ENCODE measurements at regions not wholly inside any gene's neighbourhood (a gene's known extent, or its start where the extent isn't known, plus 50 kb on each side); places are given as distances from the start of the nearest gene placed in this dataset.

DNA sequence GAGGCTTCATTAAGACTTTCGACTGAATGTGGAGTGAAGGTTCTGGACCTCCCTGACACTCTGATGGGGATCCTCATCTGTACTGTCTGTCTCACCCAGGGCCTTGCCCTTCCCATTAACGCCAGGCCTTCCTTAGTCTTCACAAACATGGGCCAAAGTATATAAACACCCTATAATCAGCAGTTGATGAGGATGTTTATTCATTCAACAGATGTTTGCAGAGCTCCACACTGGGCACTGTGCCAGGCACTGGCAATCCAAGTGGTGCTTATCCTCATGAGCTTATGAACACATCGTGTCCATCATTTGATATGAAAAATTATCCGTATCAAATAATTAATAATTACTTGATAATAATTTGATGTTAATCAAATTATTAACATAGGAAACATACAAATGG is 454.4 kb downstream of the FUT8 start:
- intact Hi-C loops (cut with micrococcal nuclease), result no loop called here

DNA sequence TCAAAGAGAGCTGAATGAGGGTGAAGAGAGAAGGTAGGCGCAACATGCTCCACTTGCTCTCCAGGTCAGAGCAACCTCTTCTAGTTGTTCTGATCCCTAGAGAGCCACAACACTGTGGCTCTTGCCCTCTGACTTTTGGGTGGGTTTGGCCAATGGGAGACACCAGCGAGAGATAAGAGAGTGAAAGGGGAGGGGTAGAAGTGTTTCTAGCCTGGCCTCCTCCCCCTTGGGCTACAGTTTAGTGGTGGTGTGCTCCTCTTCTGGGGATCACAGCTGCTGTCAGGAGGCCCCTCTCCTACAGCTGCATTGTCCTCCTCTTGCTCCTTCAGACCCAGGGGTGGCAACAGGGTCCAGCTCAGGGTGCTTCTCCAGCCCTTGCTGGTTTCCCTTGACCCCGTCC is 454.8 kb downstream of the FUT8 start:
- intact Hi-C loops (cut with micrococcal nuclease), result no loop called here

DNA sequence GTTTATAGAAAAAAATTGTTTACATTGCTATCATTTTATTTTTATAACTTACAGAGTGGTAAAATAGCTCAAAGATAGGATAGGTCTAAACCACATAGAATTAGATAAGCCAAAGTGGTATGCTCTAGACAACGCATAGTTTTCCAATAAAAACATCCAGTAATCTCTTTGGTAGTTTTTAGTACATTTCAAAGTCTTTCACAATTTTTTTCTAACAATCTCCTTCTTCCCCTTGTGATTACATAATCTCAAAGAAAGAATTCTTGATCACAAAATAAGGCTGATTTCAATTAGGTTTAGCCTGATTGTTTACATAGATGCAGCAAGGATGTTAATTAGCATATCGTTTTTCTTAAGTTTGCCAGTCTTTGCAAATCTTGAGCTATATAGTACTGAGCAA is 460.0 kb downstream of the FUT8 start:
- intact Hi-C loops (cut with micrococcal nuclease), result no loop called here

GRCh38 chr14:65877166-65877565 is 464.6 kb downstream of the FUT8 start:
- intact Hi-C loops (cut with micrococcal nuclease), result no loop called here

DNA sequence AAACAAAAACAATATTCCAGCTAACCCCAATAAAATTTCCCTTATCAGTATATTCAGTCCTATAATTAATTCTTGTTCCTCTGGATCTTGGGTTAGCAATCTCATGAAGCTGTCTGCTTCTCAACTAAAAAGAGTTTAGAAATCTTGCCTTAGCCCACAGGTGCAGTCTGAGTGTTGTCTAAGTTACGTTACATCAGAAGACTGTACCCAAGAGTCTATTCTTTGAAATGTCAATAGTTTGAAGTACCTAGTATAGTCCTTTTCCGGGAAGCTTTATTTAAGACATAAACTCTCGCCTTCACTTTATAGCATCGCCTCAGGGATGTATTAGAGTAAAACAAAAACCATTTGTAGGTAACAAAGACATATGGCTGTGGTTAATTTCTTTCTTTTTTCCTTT is 465.1 kb downstream of the FUT8 start:
- intact Hi-C loops (cut with micrococcal nuclease), result no loop called here

- intact Hi-C loops (cut with micrococcal nuclease), result no loop called here
Observed at GRCh38 chr14:65878586-65878985, 466.1 kb downstream of the FUT8 start.

- intact Hi-C loops (cut with micrococcal nuclease), result no loop called here
Observed at GRCh38 chr14:65879248-65880009, 466.9 kb downstream of the FUT8 start.

DNA sequence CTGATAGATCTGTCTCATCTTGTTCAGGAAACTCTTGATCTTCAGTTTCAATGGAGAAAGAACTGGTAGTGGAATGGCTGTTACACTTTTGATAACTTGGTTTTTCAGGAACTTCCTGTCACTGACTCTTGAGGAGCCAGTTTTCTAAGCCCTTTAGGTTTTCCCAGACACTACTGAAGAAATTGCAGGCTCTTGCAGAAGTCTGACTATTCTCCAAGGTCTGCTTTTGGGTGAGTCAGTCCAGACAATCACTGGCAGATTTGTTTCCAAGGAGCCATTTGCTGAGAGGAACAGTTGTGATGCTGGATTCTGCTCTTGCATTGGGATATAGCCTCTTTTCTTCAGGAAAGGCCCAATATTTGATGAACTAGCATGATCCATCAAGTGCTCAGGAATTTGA is 468.0 kb downstream of the FUT8 start:
- intact Hi-C loops (cut with micrococcal nuclease), result no loop called here

GRCh38 chr14:65881642-65882041 is 469.1 kb downstream of the FUT8 start:
- intact Hi-C loops (cut with micrococcal nuclease), result no loop called here

- intact Hi-C loops (cut with micrococcal nuclease), result no loop called here
Observed at GRCh38 chr14:65888677-65889076, 476.1 kb downstream of the FUT8 start.

DNA sequence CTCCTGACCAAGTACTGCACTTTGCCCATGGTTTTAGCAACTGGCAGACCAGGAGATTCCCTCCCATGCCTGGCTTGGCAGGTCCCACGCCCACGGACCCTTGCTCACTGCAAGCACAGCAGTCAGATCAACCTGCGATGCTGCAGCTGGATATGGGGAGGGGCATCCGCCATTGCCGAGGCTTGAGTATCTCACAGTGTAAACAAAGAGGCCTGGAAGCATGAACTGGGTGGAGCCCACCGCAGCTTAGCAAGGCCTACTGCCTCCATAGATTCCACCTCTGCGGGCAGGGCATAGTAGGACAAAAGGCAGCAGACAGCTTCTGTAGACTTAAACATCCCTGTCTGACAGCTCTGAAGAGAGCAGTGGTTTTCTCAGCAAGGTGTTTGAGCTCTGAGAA is 479.8 kb downstream of the FUT8 start:
- intact Hi-C loops (cut with micrococcal nuclease), result no loop called here

- intact Hi-C loops (cut with micrococcal nuclease), result no loop called here
Observed at GRCh38 chr14:65900164-65900563, 487.6 kb downstream of the FUT8 start.

DNA sequence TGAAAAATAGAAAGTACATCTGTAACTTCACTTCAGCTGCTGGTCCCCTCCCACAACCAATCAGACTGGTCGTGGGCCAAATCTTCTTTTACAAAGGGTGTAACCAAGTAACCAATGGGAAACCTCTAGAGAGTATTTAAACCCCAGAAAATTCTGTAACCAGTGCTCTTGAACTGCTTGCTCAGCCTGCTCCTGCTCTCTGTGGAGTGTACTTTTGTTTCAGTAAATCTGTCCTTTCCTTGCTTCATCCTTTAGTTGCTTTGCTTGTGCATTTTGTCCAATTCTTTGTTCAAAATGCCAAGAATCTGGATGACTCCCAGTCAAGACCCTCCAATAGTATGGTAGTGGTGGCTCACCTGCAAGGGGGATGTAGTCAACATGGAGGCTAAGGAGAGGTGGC is 489.1 kb downstream of the FUT8 start:
- intact Hi-C loops (cut with micrococcal nuclease), result no loop called here

- intact Hi-C loops (cut with micrococcal nuclease), result no loop called here
Observed at GRCh38 chr14:65904988-65905387, 492.5 kb downstream of the FUT8 start.

- intact Hi-C loops (cut with micrococcal nuclease), result no loop called here
Observed at GRCh38 chr14:65906344-65906743, 493.8 kb downstream of the FUT8 start.

DNA sequence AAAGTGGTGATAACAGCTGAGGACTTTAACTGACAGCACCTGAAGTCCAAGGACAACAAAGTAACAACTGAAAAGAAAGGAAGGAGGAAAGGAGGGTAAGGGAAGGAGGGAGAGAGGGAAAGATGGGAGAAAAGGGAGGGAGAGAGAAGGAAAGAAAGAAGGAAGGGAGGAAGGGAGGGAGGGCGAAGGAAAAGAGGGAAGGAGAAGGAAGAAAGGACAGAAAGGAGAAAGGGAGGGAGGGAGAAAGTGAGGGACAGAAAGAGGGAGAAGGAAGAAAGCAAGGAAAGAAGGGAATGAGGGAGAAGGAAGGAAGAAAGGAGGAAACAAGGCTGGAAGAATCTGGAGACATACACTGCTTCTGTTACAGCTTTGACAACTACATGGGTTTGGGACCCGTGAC is 494.4 kb downstream of the FUT8 start:
- intact Hi-C loops (cut with micrococcal nuclease), result no loop called here

DNA sequence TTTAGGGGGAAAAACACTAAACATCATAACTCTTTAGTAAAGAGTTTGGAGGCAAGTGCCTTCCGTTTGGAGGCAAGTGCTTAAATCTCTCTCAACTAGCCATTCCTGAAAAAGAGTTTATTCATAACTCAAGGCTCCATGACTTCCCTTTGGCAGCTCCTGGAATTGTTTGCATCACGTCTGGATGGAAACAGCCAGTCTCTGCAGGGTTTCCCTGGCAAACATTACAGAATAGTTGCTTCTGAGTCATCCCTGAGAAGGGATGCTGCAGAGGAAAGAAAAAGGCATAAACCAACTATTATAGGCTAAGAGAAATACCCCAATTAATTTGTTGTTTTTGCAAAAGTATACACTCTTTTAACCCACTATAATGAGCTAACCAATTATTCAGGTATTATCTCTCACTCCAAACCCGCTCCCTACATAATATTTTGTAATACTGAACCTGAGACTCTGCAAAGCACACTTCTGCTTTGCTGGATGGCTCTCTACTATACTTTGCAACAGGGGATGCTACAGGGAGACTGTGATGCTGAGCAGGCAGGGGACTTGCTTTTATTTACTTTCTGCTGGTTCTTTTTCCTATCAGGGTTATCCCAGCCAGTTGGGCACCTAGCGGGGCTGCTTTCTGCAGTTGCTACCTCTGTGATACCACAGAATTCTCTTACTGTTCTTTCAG is 497.7 kb downstream of the FUT8 start:
- intact Hi-C loops (cut with micrococcal nuclease), result loop anchor here (5.0 kb wide), 1 partner anchor 47 kb away; no protein-coding TSS in a partner anchor

GRCh38 chr14:65915125-65915524 is 502.6 kb downstream of the FUT8 start:
- intact Hi-C loops (cut with micrococcal nuclease), result loop anchor here (1.0 kb wide), 1 partner anchor 13 kb away; no protein-coding TSS in a partner anchor

DNA sequence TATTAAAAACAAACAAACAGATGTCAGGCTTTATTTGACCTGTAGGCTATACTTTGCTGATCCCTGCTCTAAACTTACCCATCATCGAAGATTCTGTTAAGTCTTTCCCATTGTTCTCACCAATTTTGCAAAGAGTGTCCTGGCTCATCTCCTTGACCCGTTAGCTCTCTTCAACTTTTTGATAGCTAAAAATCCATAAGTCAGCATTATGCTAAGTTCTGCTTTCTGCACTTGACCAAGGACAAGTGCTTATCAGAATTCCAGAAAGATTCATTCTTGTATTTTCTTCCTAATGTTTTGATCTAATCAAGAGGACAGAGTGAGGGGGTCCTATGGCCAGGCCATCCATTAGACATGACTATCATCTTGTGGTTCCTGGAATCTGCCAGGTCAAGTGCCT is 503.5 kb downstream of the FUT8 start:
- intact Hi-C loops (cut with micrococcal nuclease), result no loop called here

- intact Hi-C loops (cut with micrococcal nuclease), result loop anchor here (10.0 kb wide), 1 partner anchor 506 kb away; the partner anchor contains the start of gene FUT8
Observed at GRCh38 chr14:65920996-65921395, 508.5 kb downstream of the FUT8 start.

- intact Hi-C loops (cut with micrococcal nuclease), result loop anchor here (10.0 kb wide), 1 partner anchor 507 kb away; the partner anchor contains the start of gene FUT8
Observed at GRCh38 chr14:65922142-65922541, 509.6 kb downstream of the FUT8 start.

- intact Hi-C loops (cut with micrococcal nuclease), result loop anchor here (5.0 to 10.0 kb wide), 2 partner anchors 512 to 639 kb away; partner anchors contain the start of gene FUT8
Observed at GRCh38 chr14:65926504-65926903, 514.0 kb downstream of the FUT8 start.

Data from T-helper 2 cell treated with Interferon-gamma antibody and Interleukin-4, amounts not matched to agents 100 ng/mL and 5 ng/mL, for 36 hours (primary cell).